GM12892 (cell line): ENCODE measurements at regions not wholly inside any gene's neighbourhood (a gene's known extent, or its start where the extent isn't known, plus 50 kb on each side); places are given as distances from the start of the nearest gene placed in this dataset.

ENCODE experiments used
- POLR2A ChIP-seq: IDR thresholded peaks from 2 replicates; pipeline ENCODE4 v1.6.1; 2011; ENCODE audit warnings: low read depth, low read length, control low read depth
- TAF1 ChIP-seq: IDR thresholded peaks from 2 replicates; pipeline ENCODE4 v1.6.1; 2011; ENCODE audit warnings: low read depth, mild to moderate bottlenecking, control low read depth, low read length, borderline replicate concordance

- TF ChIP-seq POLR2A (no peak), TAF1 (no peak)
These were observed 127.0 kb upstream of the FOXN2 start for GRCh38 chr2:48187503-48187902.
